Sigmoid colon (tissue), 6 donors: ENCODE measurements at regions not wholly inside any gene's neighbourhood (a gene's known extent, or its start where the extent isn't known, plus 50 kb on each side); places are given as distances from the start of the nearest gene placed in this dataset.

Experiments used
- DNase-seq: peaks from one replicate; pipeline ENCODE4 v3.0.0-alpha.2; 2019
- H3K27ac ChIP-seq, 4 donors: fragments of 200-600 bp; sonication (generic); one replicate each; pipeline ENCODE4 v1.5.1; 2016 to 2019; ENCODE audit warnings: mild to moderate bottlenecking in 1 of 4
- H3K27me3 ChIP-seq, 3 donors: fragments of 200-600 bp; sonication (generic); one replicate each; pipeline ENCODE4 v1.5.1; 2019; ENCODE audit warnings: mild to moderate bottlenecking in 1 of 3
- H3K36me3 ChIP-seq, 4 donors: fragments of 200-600 bp; sonication (generic); one replicate each; pipeline ENCODE4 v1.5.1; 2016 to 2019
- H3K4me1 ChIP-seq, 4 donors: fragments of 200-600 bp; sonication (generic); one replicate each; pipeline ENCODE4 v1.5.1; 2017 to 2019
- H3K4me3 ChIP-seq, 4 donors: fragments of 200-600 bp; sonication (generic); one replicate each; pipeline ENCODE4 v1.5.1; 2017 to 2019; ENCODE audit warnings: mild to moderate bottlenecking in 2 of 4, moderate library complexity in 1 of 4
- H3K9me3 ChIP-seq, 4 donors: fragments of 200-600 bp in 3 of 4; sonication (generic) in 3 of 4; one replicate each; pipeline versions ENCODE4 v1.5.1 to v1.6.1; 2013 to 2019
- CTCF ChIP-seq, 4 experiments: fragments of 450-650 bp in 3 of 4; fragments of 200-600 bp in 1 of 4; IDR thresholded peaks; one replicate each; pipeline ENCODE4 v1.5.1; 2016 to 2019; ENCODE audit warnings: antibody characterized with exemption in 4 of 4, mild to moderate bottlenecking in 3 of 4, moderate library complexity in 2 of 4
- EP300 ChIP-seq, 4 donors: sonication (generic); formaldehyde crosslinking; IDR thresholded peaks; one replicate each; pipeline ENCODE4 v1.6.1; 2017; ENCODE audit warnings: antibody characterized with exemption in 4 of 4
- POLR2A ChIP-seq, 2 donors: fragments of 450-650 bp; IDR thresholded peaks; one replicate each; pipeline ENCODE4 v1.6.1; 2016; ENCODE audit warnings: antibody characterized with exemption in 2 of 2, mild to moderate bottlenecking in 2 of 2, moderate library complexity in 2 of 2
- POLR2AphosphoS5 ChIP-seq, 4 donors: sonication (generic); formaldehyde crosslinking; IDR thresholded peaks; one replicate each; pipeline ENCODE4 v1.6.1; 2017; ENCODE audit warnings: antibody characterized with exemption in 4 of 4
- WGBS, 2 donors: extraction: QIAGEN DNeasy Blood & Tissue Kit; methylation state at CpG; one replicate each; pipeline ENCODE4 v1.1.7; 2013; 5-methylcytosine and 5-hydroxymethylcytosine counted together
- intact Hi-C: fragments of 100-400 bp; cut with DNase I; formaldehyde crosslinking; loops from one replicate; pipeline ENCODE4 v1.15.1; 2023
- donor health status: healthy with polysubstance abuse.
- donor health status: healthy.

GRCh38 chr20:6311097-6311496, 188.3 kb upstream of the FERMT1 start:
- Histone ChIP-seq H3K9me3 (peaks cover 0 to 9% (median 2%) of the 10 kb centered on the region in 4 donors), H3K36me3 (no peaks in the 10 kb centered on the region), H3K4me1 (no peaks in the 10 kb centered on the region), H3K27me3 (no peaks in the 10 kb centered on the region), H3K27ac (no peak overlapping the region), H3K4me3 (no peak overlapping the region)
- no peak for DNase-seq
- intact Hi-C loops: no loop called here
- no peak for TF ChIP-seq POLR2A (IDR thresholded peaks at IDR 0.05)
- no peak for TF ChIP-seq POLR2AphosphoS5 (IDR thresholded peaks at IDR 0.05)
- TF ChIP-seq EP300 (IDR thresholded peaks at IDR 0.05): no peak
- TF ChIP-seq CTCF (IDR thresholded peaks at IDR 0.05): no peak
- WGBS, 2 donors: 83 to 85% methylated on average over 1 of the region's 1 CpG

GRCh38 chr20:6305536-6305935, 182.7 kb upstream of the FERMT1 start:
- intact Hi-C loops: no loop called here
- H3K27ac ChIP-seq: no peak overlapping the region
- no peaks in the 10 kb centered on the region for H3K36me3 ChIP-seq
- TF ChIP-seq POLR2A (IDR thresholded peaks at IDR 0.05): no peak
- no peak for TF ChIP-seq CTCF (IDR thresholded peaks at IDR 0.05)
- no peak for TF ChIP-seq EP300 (IDR thresholded peaks at IDR 0.05)
- no peak for TF ChIP-seq POLR2AphosphoS5 (IDR thresholded peaks at IDR 0.05)
- no peaks in the 10 kb centered on the region for H3K4me1 ChIP-seq
- peaks cover 0 to 3% (median 0%) of the 10 kb centered on the region in 4 donors for H3K9me3 ChIP-seq
- H3K27me3 ChIP-seq: no peaks in the 10 kb centered on the region
- H3K4me3 ChIP-seq: no peak overlapping the region
- DNase-seq: no peak

- WGBS, 2 donors: 67 to 75% methylated on average over 3 of the region's 3 CpGs
- no peak overlapping the region for H3K4me3 ChIP-seq
- H3K9me3 ChIP-seq: peaks cover 0 to 3% (median 0%) of the 10 kb centered on the region in 4 donors
- DNase-seq: no peak
- no peaks in the 10 kb centered on the region for H3K27me3 ChIP-seq
- H3K27ac ChIP-seq: no peak overlapping the region
- intact Hi-C loops: no loop called here
- no peak for TF ChIP-seq EP300 (IDR thresholded peaks at IDR 0.05)
- no peak for TF ChIP-seq POLR2A (IDR thresholded peaks at IDR 0.05)
- TF ChIP-seq CTCF (IDR thresholded peaks at IDR 0.05): no peak
- TF ChIP-seq POLR2AphosphoS5 (IDR thresholded peaks at IDR 0.05): no peak
- H3K4me1 ChIP-seq: no peaks in the 10 kb centered on the region
- H3K36me3 ChIP-seq: no peaks in the 10 kb centered on the region
Measured at GRCh38 chr20:6302041-6302440, 179.2 kb upstream of the FERMT1 start.

GRCh38 chr20:6299456-6299855, 176.6 kb upstream of the FERMT1 start:
- Histone ChIP-seq H3K27me3 (no peaks in the 10 kb centered on the region), H3K9me3 (peaks cover 0 to 3% (median 0%) of the 10 kb centered on the region in 4 donors), H3K4me3 (no peak overlapping the region), H3K36me3 (no peaks in the 10 kb centered on the region), H3K27ac (no peak overlapping the region), H3K4me1 (no peaks in the 10 kb centered on the region)
- WGBS, 2 donors: 80 to 88% methylated on average over 2 of the region's 2 CpGs
- TF ChIP-seq POLR2AphosphoS5 (IDR thresholded peaks at IDR 0.05): no peak
- no peak for TF ChIP-seq EP300 (IDR thresholded peaks at IDR 0.05)
- no peak for TF ChIP-seq CTCF (IDR thresholded peaks at IDR 0.05)
- no peak for DNase-seq
- intact Hi-C loops: no loop called here

- 70 to 83% methylated on average over 7 of the region's 7 CpGs for WGBS, 2 donors
- H3K9me3 ChIP-seq: peaks cover 0 to 3% (median 0%) of the 10 kb centered on the region in 4 donors
- DNase-seq: no peak
Measured at GRCh38 chr20:6298049-6298448, 175.2 kb upstream of the FERMT1 start.

More at GRCh38 chr20:6298049-6298448, 175.2 kb upstream of the FERMT1 start:
- TF ChIP-seq POLR2AphosphoS5 (IDR thresholded peaks at IDR 0.05): no peak
- no peak for TF ChIP-seq EP300 (IDR thresholded peaks at IDR 0.05)
- no peak for TF ChIP-seq CTCF (IDR thresholded peaks at IDR 0.05)
- no peak for TF ChIP-seq POLR2A (IDR thresholded peaks at IDR 0.05)
- Histone ChIP-seq H3K27me3 (no peaks in the 10 kb centered on the region), H3K36me3 (no peaks in the 10 kb centered on the region), H3K27ac (no peak overlapping the region), H3K4me3 (no peak overlapping the region), H3K4me1 (no peaks in the 10 kb centered on the region)
- intact Hi-C loops: no loop called here
